Gastroesophageal sphincter (tissue), 4 donors: ENCODE measurements at regions not wholly inside any gene's neighbourhood (a gene's known extent, or its start where the extent isn't known, plus 50 kb on each side); places are given as distances from the start of the nearest gene placed in this dataset.

ENCODE experiments used
- ATAC-seq: fragments of 150-250 bp; one replicate; pipeline ENCODE4 v1.9.1; 2016; ENCODE audit warnings: mild to moderate bottlenecking, moderate library complexity
- H3K27ac ChIP-seq, 4 donors: fragments of 200-600 bp; sonication (generic) in 3 of 4; 1 replicate in 3 of 4; 2 replicates in 1 of 4; pipeline ENCODE4 v1.5.1; 2016 to 2019
- H3K27me3 ChIP-seq: fragments of 200-600 bp; sonication (generic); one replicate; pipeline ENCODE4 v1.5.1; 2019
- H3K36me3 ChIP-seq, 2 donors: fragments of 200-600 bp; sonication (generic); one replicate each; pipeline ENCODE4 v1.5.1; 2019; ENCODE audit warnings: control low read depth in 1 of 2
- H3K4me1 ChIP-seq, 3 donors: fragments of 200-600 bp; sonication (generic); 1 replicate in 2 of 3; 2 replicates in 1 of 3; pipeline ENCODE4 v1.5.1; 2016 to 2019; ENCODE audit warnings: control low read depth in 2 of 3
- H3K4me3 ChIP-seq, 2 donors: fragments of 200-600 bp; sonication (generic); one replicate each; pipeline ENCODE4 v1.5.1; 2019; ENCODE audit warnings: mild to moderate bottlenecking in 1 of 2, moderate library complexity in 1 of 2
- H3K9me3 ChIP-seq, 3 donors: fragments of 200-600 bp; sonication (generic); one replicate each; pipeline ENCODE4 v1.5.1; 2017 to 2019; ENCODE audit warnings: control low read depth in 2 of 3
- EP300 ChIP-seq: sonication (generic); formaldehyde crosslinking; IDR thresholded peaks from one replicate; pipeline ENCODE4 v1.6.1; 2017; ENCODE audit warnings: antibody characterized with exemption, mild to moderate bottlenecking
- POLR2A ChIP-seq, 2 donors: fragments of 450-650 bp; IDR thresholded peaks; one replicate each; pipeline ENCODE4 v1.6.1; 2017; ENCODE audit warnings: antibody characterized with exemption in 2 of 2, mild to moderate bottlenecking in 2 of 2, moderate library complexity in 1 of 2
- POLR2AphosphoS5 ChIP-seq: sonication (generic); formaldehyde crosslinking; IDR thresholded peaks from one replicate; pipeline ENCODE4 v1.6.1; 2017; ENCODE audit warnings: antibody characterized with exemption
- WGBS, 2 donors: methylation state at CpG; one replicate each; pipeline ENCODE4 v1.1.5; 2018; ENCODE audit warnings: low coverage in 1 of 2; 5-methylcytosine and 5-hydroxymethylcytosine counted together
- TF ChIP-seq, protein P1 (sequence below), 4 experiments: fragments of 200-600 bp in 2 of 4; fragments of 450-650 bp in 2 of 4; sonication (generic) in 1 of 4; IDR thresholded peaks; one replicate each; pipeline ENCODE4 v1.5.1; 2017 to 2019; ENCODE audit warnings: antibody characterized with exemption in 4 of 4, mild to moderate bottlenecking in 2 of 4, moderate library complexity in 2 of 4

DNA sequence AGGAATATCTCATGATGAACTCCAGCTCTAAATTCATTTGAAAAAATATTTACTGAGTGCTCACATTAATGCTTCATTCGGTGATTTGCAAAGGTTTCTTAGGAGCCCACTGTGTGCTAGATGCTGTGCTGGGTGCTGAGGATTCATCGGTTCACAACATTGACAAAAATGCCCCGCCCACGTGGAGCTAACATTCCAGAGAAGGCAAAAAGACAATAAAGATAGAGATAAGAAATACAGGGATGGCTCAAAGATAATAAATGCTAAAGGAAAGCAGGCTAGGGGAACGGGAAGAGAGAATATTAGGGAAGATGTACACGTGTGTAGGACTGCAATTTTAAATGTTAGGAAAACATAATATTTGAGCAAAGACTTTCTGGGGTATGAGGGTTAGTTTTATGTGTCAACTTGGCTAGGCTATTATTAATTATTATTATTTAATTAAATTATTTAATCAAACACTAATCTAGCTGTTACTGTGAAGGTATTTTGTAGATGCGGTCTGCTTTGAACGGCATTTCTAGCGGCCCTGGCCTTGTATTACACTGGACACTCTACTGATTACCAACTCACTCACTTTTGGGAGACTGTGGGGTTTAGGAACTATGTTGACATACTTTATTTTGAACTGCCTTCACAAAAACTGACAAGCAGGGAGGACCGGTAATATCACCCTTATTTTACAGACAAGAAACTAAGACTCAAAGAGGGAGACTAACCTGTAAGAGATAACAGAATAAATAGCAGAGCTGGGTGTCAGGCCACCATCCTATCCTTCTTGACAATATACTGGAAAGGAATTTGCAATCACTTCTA lies 61.9 kb upstream of the IRF2 start:
- Histone ChIP-seq H3K4me1 (peaks cover 7 to 43% (median 10%) of the 10 kb centered on the region in 3 donors), H3K4me3 (peak overlapping the region; percentile 66 to 70), H3K9me3 (no peaks in the 10 kb centered on the region), H3K27me3 (no peaks in the 10 kb centered on the region), H3K36me3 (no peaks in the 10 kb centered on the region), H3K27ac (peak overlapping the region; percentile 89 to 99 (median 96))
- TF ChIP-seq POLR2A (IDR thresholded peaks at IDR 0.05) (no peak), POLR2AphosphoS5 (no peak), EP300 (no peak)
- TF ChIP-seq, protein P1, sequence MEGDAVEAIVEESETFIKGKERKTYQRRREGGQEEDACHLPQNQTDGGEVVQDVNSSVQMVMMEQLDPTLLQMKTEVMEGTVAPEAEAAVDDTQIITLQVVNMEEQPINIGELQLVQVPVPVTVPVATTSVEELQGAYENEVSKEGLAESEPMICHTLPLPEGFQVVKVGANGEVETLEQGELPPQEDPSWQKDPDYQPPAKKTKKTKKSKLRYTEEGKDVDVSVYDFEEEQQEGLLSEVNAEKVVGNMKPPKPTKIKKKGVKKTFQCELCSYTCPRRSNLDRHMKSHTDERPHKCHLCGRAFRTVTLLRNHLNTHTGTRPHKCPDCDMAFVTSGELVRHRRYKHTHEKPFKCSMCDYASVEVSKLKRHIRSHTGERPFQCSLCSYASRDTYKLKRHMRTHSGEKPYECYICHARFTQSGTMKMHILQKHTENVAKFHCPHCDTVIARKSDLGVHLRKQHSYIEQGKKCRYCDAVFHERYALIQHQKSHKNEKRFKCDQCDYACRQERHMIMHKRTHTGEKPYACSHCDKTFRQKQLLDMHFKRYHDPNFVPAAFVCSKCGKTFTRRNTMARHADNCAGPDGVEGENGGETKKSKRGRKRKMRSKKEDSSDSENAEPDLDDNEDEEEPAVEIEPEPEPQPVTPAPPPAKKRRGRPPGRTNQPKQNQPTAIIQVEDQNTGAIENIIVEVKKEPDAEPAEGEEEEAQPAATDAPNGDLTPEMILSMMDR (IDR thresholded peaks at IDR 0.05), result no peak
- WGBS, 2 donors, result 53 to 72% methylated on average over 8 to 10 of the region's 10 CpGs
- ATAC-seq, result no peak

DNA sequence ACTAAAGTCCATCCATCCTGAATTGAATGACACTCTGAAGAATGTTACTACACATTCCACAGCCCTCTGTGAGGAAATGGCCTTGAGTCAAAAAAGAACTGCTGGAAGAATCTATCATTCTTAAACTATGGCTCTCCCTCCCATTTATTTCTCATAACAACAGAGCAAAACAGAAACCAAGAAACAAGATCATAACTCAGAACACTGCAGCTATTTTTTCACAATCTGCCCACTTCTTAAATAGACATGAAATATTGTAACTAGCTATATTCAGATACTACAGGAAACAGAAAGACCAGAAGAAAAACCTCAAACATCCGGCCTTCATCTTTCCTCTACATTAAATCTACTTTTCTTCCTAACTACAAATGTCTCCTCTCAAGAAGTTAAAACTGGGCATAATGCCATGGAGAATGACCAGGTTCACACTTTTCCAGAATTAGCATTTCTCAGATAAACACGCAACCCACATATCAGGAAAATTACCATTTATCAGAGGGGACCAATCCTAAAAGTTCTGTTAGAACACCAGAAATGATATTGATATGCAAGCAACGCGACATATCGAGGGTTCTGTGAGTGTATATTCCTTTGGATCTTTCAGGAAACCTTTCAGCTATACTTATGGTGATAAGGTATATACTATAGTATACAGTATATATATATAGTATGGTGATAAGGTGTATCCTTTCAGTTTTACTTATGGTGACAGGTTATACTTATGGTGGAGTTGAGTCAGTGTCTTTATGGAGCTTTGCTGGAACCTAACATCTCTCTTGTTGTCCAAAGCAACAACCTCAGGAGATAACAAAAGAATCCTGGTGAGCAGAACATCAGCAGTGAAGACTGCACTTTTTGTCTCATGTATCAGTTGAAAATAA lies 60.4 kb upstream of the IRF2 start:
- Histone ChIP-seq H3K4me1 (peaks cover 7 to 43% (median 10%) of the 10 kb centered on the region in 3 donors), H3K4me3 (no peak overlapping the region), H3K36me3 (no peaks in the 10 kb centered on the region), H3K27ac (peak overlapping the region; percentile 86 to 99 (median 96)), H3K27me3 (no peaks in the 10 kb centered on the region), H3K9me3 (no peaks in the 10 kb centered on the region)
- WGBS, 2 donors, result 49 to 60% methylated on average over 5 of the region's 5 CpGs
- TF ChIP-seq POLR2A (IDR thresholded peaks at IDR 0.05), result no peak
- TF ChIP-seq, protein P1 (IDR thresholded peaks at IDR 0.05), result peak in 1 of 4 experiments; percentile 8
- no peak for TF ChIP-seq EP300
- TF ChIP-seq POLR2AphosphoS5, result peak; percentile 61
- ATAC-seq, result no peak

DNA sequence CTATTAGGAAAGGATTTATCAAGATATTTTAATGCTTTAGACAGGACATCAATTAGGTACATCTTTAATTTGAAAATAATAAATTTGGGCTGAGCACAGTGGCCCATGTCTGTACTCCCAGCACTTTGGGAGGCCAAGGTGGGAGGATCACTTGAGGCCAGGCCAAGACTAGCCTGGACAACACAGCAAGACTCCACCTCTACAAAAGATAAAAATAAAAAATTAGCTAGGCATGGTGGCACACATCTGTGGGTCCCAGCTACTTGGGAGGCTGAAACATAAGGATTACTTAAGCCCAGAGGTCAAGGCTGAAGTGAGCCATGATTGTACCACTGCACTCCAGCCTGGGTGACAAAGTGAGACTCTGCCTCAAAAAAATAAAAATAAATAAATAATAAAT lies 59.6 kb upstream of the IRF2 start:
- Histone ChIP-seq H3K27me3 (no peaks in the 10 kb centered on the region), H3K9me3 (no peaks in the 10 kb centered on the region), H3K36me3 (no peaks in the 10 kb centered on the region), H3K27ac (peak overlapping the region; percentile 86 to 99 (median 96)), H3K4me1 (peaks cover 7 to 43% (median 10%) of the 10 kb centered on the region in 3 donors), H3K4me3 (no peak overlapping the region)
- no peak for ATAC-seq
- no peak for TF ChIP-seq EP300
- TF ChIP-seq, protein P1 (IDR thresholded peaks at IDR 0.05), result no peak
- no peak for TF ChIP-seq POLR2AphosphoS5
- no peak for TF ChIP-seq POLR2A (IDR thresholded peaks at IDR 0.05)

DNA sequence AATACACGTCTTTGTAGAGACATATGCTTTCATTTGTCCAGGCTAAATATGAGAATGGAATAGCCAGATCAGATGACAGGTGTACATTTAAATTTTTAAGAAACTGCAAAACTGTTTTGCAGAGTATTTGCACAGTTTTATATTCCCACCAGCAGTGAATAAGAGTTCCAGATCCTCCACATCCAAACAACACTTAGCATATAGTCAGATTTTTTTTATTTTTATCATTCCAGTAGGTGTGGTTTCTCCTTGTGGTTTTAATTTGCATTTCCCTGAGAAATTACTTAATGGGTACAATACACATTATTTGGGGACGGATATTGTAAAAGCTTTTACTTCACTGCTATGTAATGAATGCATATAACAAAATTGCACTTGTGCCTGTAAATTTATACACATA lies 56.7 kb upstream of the IRF2 start:
- no peaks in the 10 kb centered on the region for H3K27me3 ChIP-seq
- WGBS, 2 donors, result 77 to 81% methylated on average over 2 of the region's 2 CpGs
- H3K9me3 ChIP-seq, result no peaks in the 10 kb centered on the region
- no peak overlapping the region for H3K27ac ChIP-seq
- no peak for ATAC-seq
- peaks cover 2 to 27% (median 10%) of the 10 kb centered on the region in 3 donors for H3K4me1 ChIP-seq
- no peaks in the 10 kb centered on the region for H3K36me3 ChIP-seq
- no peak overlapping the region for H3K4me3 ChIP-seq
- TF ChIP-seq, protein P1 (IDR thresholded peaks at IDR 0.05), result no peak
- TF ChIP-seq POLR2A (IDR thresholded peaks at IDR 0.05), result no peak
- TF ChIP-seq EP300, result no peak
- TF ChIP-seq POLR2AphosphoS5, result no peak
